ENCODE measurements at regions not wholly inside any gene's neighbourhood (a gene's known extent, or its start where the extent isn't known, plus 50 kb on each side); places are given as distances from the start of the nearest gene placed in this dataset.

- TF ChIP-seq TCF12 (IDR thresholded peaks at IDR 0.05; ENCODE audit: low read depth) (no peak), EP300 (IDR thresholded peaks at IDR 0.05; ENCODE audit: borderline replicate concordance) (no peak), RAD21 (IDR thresholded peaks at IDR 0.05; ENCODE audit: low read depth) (no peak), CEBPB (IDR thresholded peaks at IDR 0.05) (no peak), ZBTB7A (IDR thresholded peaks at IDR 0.05; ENCODE audit: low read depth) (no peak), YY1 (IDR thresholded peaks at IDR 0.05; ENCODE audit: low read depth) (no peak), CREB1 (IDR thresholded peaks at IDR 0.05; ENCODE audit: low read depth) (no peak), TAF1 (IDR thresholded peaks at IDR 0.05; ENCODE audit: low read depth) (no peak)
- TF ChIP-seq, protein P1, sequence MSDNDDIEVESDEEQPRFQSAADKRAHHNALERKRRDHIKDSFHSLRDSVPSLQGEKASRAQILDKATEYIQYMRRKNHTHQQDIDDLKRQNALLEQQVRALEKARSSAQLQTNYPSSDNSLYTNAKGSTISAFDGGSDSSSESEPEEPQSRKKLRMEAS (IDR thresholded peaks at IDR 0.05): no peak
Observed at GRCh38 chr1:208921259-208921658, 662.3 kb upstream of the CAMK1G start.

Measured in Ishikawa (cell line).